Psoas muscle (tissue), 7 donors: ENCODE measurements at regions not wholly inside any gene's neighbourhood (a gene's known extent, or its start where the extent isn't known, plus 50 kb on each side); places are given as distances from the start of the nearest gene placed in this dataset.

ENCODE experiments used
- ATAC-seq, 4 donors: fragments of 200-7000 bp; cut with Tn5 transposase; one replicate each; pipeline ENCODE4 v1.9.1; 2020; ENCODE audit warnings: moderate library complexity in 3 of 4, mild to moderate bottlenecking in 2 of 4
- DNase-seq, 2 donors: peaks; one replicate each; pipeline ENCODE4 v3.0.0-alpha.2; 2020
- H3K27ac ChIP-seq: fragments of 200-600 bp; one replicate; pipeline ENCODE4 v1.8.0; 2022
- H3K27me3 ChIP-seq, 3 donors: fragments of 200-600 bp in 1 of 3; one replicate each; pipeline versions ENCODE4 v1.6.1 to v1.8.0; 2013 to 2022; ENCODE audit warnings: low read length in 2 of 3, mild to moderate bottlenecking in 2 of 3, moderate library complexity in 1 of 3; ENCODE audit not compliant: insufficient read depth in 3 of 3
- H3K36me3 ChIP-seq, 2 donors: fragments of 200-600 bp in 1 of 2; one replicate each; pipeline versions ENCODE4 v1.6.1 to v1.8.0; 2013 to 2022; ENCODE audit warnings: low read depth in 1 of 2, mild to moderate bottlenecking in 1 of 2, moderate library complexity in 1 of 2; ENCODE audit not compliant: insufficient read depth in 1 of 2
- H3K4me1 ChIP-seq: fragments of 200-600 bp; one replicate; pipeline ENCODE4 v1.8.0; 2022
- H3K4me3 ChIP-seq: fragments of 200-600 bp; one replicate; pipeline ENCODE4 v1.8.0; 2022; ENCODE audit warnings: mild to moderate bottlenecking
- H3K9me3 ChIP-seq: fragments of 200-600 bp; one replicate; pipeline ENCODE4 v1.8.0; 2022
- WGBS, 3 donors: extraction: QIAGEN DNeasy Blood & Tissue Kit; methylation state at CpG; one replicate each; pipeline versions ENCODE4 v1.1.6 to v1.1.7; 2013; 5-methylcytosine and 5-hydroxymethylcytosine counted together
- intact Hi-C, 2 donors: fragments of 100-400 bp; cut with DNase I; formaldehyde crosslinking; loops; one replicate each; pipeline versions ENCODE4 v1.11.0 to v1.14.2; 2022
- TF ChIP-seq, protein P1 (sequence below): fragments of 200-600 bp; IDR thresholded peaks from one replicate; pipeline ENCODE4 v1.8.0; 2022; ENCODE audit warnings: antibody characterized with exemption
- donor health status: healthy with polysubstance abuse.
- donor health status: DM: no; HTN: no; CAD: no; lungs with moderate emphysema.
- donor health status: Bipolar disorder and iron deficiency.
- donor health status: healthy.
- donor health status: DM: yes; HTN: yes; CAD: no.
- donor health status: DM: no; HTN: no; CAD: no.
- donor health status: DM: yes; HTN: yes; CAD: no.

- DNase-seq (no peak), ATAC-seq (no peak)
- H3K4me3 ChIP-seq, result no peak overlapping the region
- no peaks in the 10 kb centered on the region for H3K36me3 ChIP-seq
- TF ChIP-seq, protein P1, sequence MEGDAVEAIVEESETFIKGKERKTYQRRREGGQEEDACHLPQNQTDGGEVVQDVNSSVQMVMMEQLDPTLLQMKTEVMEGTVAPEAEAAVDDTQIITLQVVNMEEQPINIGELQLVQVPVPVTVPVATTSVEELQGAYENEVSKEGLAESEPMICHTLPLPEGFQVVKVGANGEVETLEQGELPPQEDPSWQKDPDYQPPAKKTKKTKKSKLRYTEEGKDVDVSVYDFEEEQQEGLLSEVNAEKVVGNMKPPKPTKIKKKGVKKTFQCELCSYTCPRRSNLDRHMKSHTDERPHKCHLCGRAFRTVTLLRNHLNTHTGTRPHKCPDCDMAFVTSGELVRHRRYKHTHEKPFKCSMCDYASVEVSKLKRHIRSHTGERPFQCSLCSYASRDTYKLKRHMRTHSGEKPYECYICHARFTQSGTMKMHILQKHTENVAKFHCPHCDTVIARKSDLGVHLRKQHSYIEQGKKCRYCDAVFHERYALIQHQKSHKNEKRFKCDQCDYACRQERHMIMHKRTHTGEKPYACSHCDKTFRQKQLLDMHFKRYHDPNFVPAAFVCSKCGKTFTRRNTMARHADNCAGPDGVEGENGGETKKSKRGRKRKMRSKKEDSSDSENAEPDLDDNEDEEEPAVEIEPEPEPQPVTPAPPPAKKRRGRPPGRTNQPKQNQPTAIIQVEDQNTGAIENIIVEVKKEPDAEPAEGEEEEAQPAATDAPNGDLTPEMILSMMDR, result no peak
- intact Hi-C loops, result no loop called here
- no peaks in the 10 kb centered on the region for H3K27me3 ChIP-seq
- no peaks in the 10 kb centered on the region for H3K4me1 ChIP-seq
- no peak overlapping the region for H3K27ac ChIP-seq
- 97 to 100% (median 98%) methylated on average over 2 of the region's 2 CpGs for WGBS, 3 donors
- H3K9me3 ChIP-seq, result no peaks in the 10 kb centered on the region
Observed at GRCh38 chr14:55849833-55850232, 268.4 kb upstream of the PELI2 start.

- Histone ChIP-seq H3K4me3 (no peak overlapping the region), H3K27me3 (no peaks in the 10 kb centered on the region), H3K4me1 (no peaks in the 10 kb centered on the region), H3K9me3 (no peaks in the 10 kb centered on the region), H3K27ac (no peak overlapping the region), H3K36me3 (no peaks in the 10 kb centered on the region)
- intact Hi-C loops, result no loop called here
- DNase-seq (no peak), ATAC-seq (no peak)
- 67 to 75% (median 72%) methylated on average over 4 of the region's 4 CpGs for WGBS, 3 donors
- TF ChIP-seq, protein P1, result no peak
Observed at GRCh38 chr14:55850825-55851241, 267.4 kb upstream of the PELI2 start.

- ATAC-seq, result no peak
- WGBS, 3 donors, result 68 to 71% (median 68%) methylated on average over 2 of the region's 2 CpGs
- TF ChIP-seq, protein P1, result no peak
Observed at GRCh38 chr14:55851301-55851700, 266.9 kb upstream of the PELI2 start.

DNA sequence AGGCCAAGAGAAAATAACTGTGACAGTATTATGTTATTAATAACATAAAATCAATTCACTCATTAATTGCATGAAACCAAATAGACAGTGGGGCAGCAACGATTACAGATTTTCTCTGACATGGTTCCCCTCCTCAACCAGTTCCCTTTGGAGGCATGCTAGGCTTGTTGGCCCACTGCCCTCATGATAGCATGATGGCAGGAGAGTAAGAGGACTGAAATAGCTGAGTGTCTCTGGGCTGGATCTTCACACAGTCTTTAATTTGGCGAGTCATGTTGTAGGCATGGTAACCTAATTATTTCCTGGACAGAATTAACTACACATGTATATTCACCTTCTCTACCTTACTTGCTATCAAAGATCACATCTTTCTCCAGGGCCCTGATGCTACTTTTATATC is 266.2 kb upstream of the PELI2 start:
- no peak for ATAC-seq
- Histone ChIP-seq H3K4me3 (no peak overlapping the region), H3K27me3 (no peaks in the 10 kb centered on the region), H3K9me3 (no peaks in the 10 kb centered on the region), H3K36me3 (no peaks in the 10 kb centered on the region), H3K4me1 (no peaks in the 10 kb centered on the region), H3K27ac (no peak overlapping the region)
- TF ChIP-seq, protein P1, result no peak
- WGBS, 3 donors, result 52 to 69% (median 55%) methylated on average over 2 of the region's 2 CpGs
- no peak for DNase-seq
- intact Hi-C loops, result no loop called here

More at GRCh38 chr14:55851301-55851700, 266.9 kb upstream of the PELI2 start:
- H3K27ac ChIP-seq, result no peak overlapping the region
- H3K4me3 ChIP-seq, result no peak overlapping the region
- intact Hi-C loops, result no loop called here
- no peak for DNase-seq
- no peaks in the 10 kb centered on the region for H3K9me3 ChIP-seq
- H3K27me3 ChIP-seq, result no peaks in the 10 kb centered on the region
- H3K36me3 ChIP-seq, result no peaks in the 10 kb centered on the region
- no peaks in the 10 kb centered on the region for H3K4me1 ChIP-seq

GRCh38 chr14:55855751-55856150 is 262.5 kb upstream of the PELI2 start:
- H3K27ac ChIP-seq, result no peak overlapping the region
- intact Hi-C loops, result no loop called here
- TF ChIP-seq, protein P1, result no peak
- H3K9me3 ChIP-seq, result no peaks in the 10 kb centered on the region
- DNase-seq (no peak), ATAC-seq (no peak)
- no peak overlapping the region for H3K4me3 ChIP-seq
- no peaks in the 10 kb centered on the region for H3K27me3 ChIP-seq
- no peaks in the 10 kb centered on the region for H3K4me1 ChIP-seq
- H3K36me3 ChIP-seq, result no peaks in the 10 kb centered on the region
- WGBS, 3 donors, result 70 to 74% (median 73%) methylated on average over 2 of the region's 2 CpGs
